Activated gamma-delta T cell (primary cell): ENCODE measurements at regions not wholly inside any gene's neighbourhood (a gene's known extent, or its start where the extent isn't known, plus 50 kb on each side); places are given as distances from the start of the nearest gene placed in this dataset.
"Not testable (repeated sequence)": the region's sequence is repeated elsewhere in the genome, so short reads cannot be mapped to it uniquely, and the experiment has no call there.

Experiments
- DNase-seq: peaks from one replicate; lab custom pipeline; 2025; lab: John Stamatoyannopoulos, UW

- DNase-seq = not testable (repeated sequence)
Observed at GRCh38 chr1:196002296-196002695, 605.9 kb downstream of the KCNT2 start.

- DNase-seq = no peak
Observed at GRCh38 chr1:196001188-196001587, 607.1 kb downstream of the KCNT2 start.

GRCh38 chr1:195999022-195999421 lies 609.2 kb downstream of the KCNT2 start:
- no peak for DNase-seq

- DNase-seq = no peak
Observed at GRCh38 chr1:195981448-195982139, 626.6 kb downstream of the KCNT2 start.

- no peak for DNase-seq
Observed at GRCh38 chr1:195979646-195980045, 628.6 kb downstream of the KCNT2 start.

GRCh38 chr1:195973311-195973904 lies 634.8 kb downstream of the KCNT2 start:
- no peak for DNase-seq

GRCh38 chr1:195971589-195971988 lies 636.7 kb downstream of the KCNT2 start:
- DNase-seq = no peak

GRCh38 chr1:195970209-195970608 lies 638.0 kb downstream of the KCNT2 start:
- DNase-seq = no peak

- no peak for DNase-seq
Observed at GRCh38 chr1:195965475-195965874, 642.8 kb downstream of the KCNT2 start.

- no peak for DNase-seq
Observed at GRCh38 chr1:195965036-195965435, 643.2 kb downstream of the KCNT2 start.

- DNase-seq = no peak
Observed at GRCh38 chr1:195964516-195964915, 643.7 kb downstream of the KCNT2 start.

GRCh38 chr1:195962051-195962450 lies 646.2 kb downstream of the KCNT2 start:
- no peak for DNase-seq

- DNase-seq = no peak
Observed at GRCh38 chr1:195960580-195960979, 647.7 kb downstream of the KCNT2 start.

GRCh38 chr1:195958131-195958530 lies 650.1 kb downstream of the KCNT2 start:
- no peak for DNase-seq

- DNase-seq = no peak
Observed at GRCh38 chr1:195956845-195957244, 651.4 kb downstream of the KCNT2 start.

- no peak for DNase-seq
Observed at GRCh38 chr1:195954848-195955247, 653.4 kb downstream of the KCNT2 start.

GRCh38 chr1:195951313-195951712 lies 656.9 kb downstream of the KCNT2 start:
- DNase-seq = no peak

- no peak for DNase-seq
Observed at GRCh38 chr1:195948123-195948895, 659.9 kb downstream of the KCNT2 start.

- DNase-seq = no peak
Observed at GRCh38 chr1:195946500-195946899, 661.7 kb downstream of the KCNT2 start.

GRCh38 chr1:195941795-195942194 lies 666.4 kb downstream of the KCNT2 start:
- no peak for DNase-seq

GRCh38 chr1:195941314-195941713 lies 666.9 kb downstream of the KCNT2 start:
- no peak for DNase-seq

- no peak for DNase-seq
Observed at GRCh38 chr1:195939844-195940243, 668.4 kb downstream of the KCNT2 start.
